Ishikawa (cell line): ENCODE measurements at regions not wholly inside any gene's neighbourhood (a gene's known extent, or its start where the extent isn't known, plus 50 kb on each side); places are given as distances from the start of the nearest gene placed in this dataset.

ENCODE experiments used
- CEBPB ChIP-seq: IDR thresholded peaks from 2 replicates; pipeline ENCODE4 v1.6.1; 2012
- CREB1 ChIP-seq: IDR thresholded peaks from 2 replicates; pipeline ENCODE4 v1.6.1; 2012; ENCODE audit warnings: low read depth
- EP300 ChIP-seq: IDR thresholded peaks from 2 replicates; pipeline ENCODE4 v1.6.1; 2012; ENCODE audit warnings: borderline replicate concordance
- FOXM1 ChIP-seq: IDR thresholded peaks from 2 replicates; pipeline ENCODE4 v1.6.1; 2012; ENCODE audit warnings: low read depth, borderline replicate concordance
- NFIC ChIP-seq: IDR thresholded peaks from 2 replicates; pipeline ENCODE4 v1.6.1; 2012
- RAD21 ChIP-seq: IDR thresholded peaks from 2 replicates; pipeline ENCODE4 v1.6.1; 2012; ENCODE audit warnings: low read depth
- TAF1 ChIP-seq: IDR thresholded peaks from 2 replicates; pipeline ENCODE4 v1.6.1; 2012; ENCODE audit warnings: low read depth, mild to moderate bottlenecking
- TCF12 ChIP-seq: IDR thresholded peaks from 2 replicates; pipeline ENCODE4 v1.6.1; 2012; ENCODE audit warnings: low read depth
- TEAD4 ChIP-seq: IDR thresholded peaks from 2 replicates; pipeline ENCODE4 v1.6.1; 2012
- USF1 ChIP-seq: IDR thresholded peaks from 2 replicates; pipeline ENCODE4 v1.6.1; 2012
- YY1 ChIP-seq: IDR thresholded peaks from 2 replicates; pipeline ENCODE4 v1.6.1; 2012; ENCODE audit warnings: low read depth
- ZBTB7A ChIP-seq: IDR thresholded peaks from 2 replicates; pipeline ENCODE4 v1.6.1; 2012; ENCODE audit warnings: low read depth
- TF ChIP-seq, protein P1 (sequence below): IDR thresholded peaks from 2 replicates; pipeline ENCODE4 v1.6.1; 2012; ENCODE audit warnings: low read depth, mild to moderate bottlenecking
- TF ChIP-seq, protein P2 (sequence below): IDR thresholded peaks from 2 replicates; pipeline ENCODE4 v1.6.1; 2012

- TF ChIP-seq CEBPB (no peak), TAF1 (no peak), RAD21 (no peak), FOXM1 (no peak), CREB1 (no peak), YY1 (no peak), USF1 (no peak), ZBTB7A (no peak), EP300 (no peak), TCF12 (no peak), NFIC (no peak), TEAD4 (no peak)
- TF ChIP-seq, protein P1, sequence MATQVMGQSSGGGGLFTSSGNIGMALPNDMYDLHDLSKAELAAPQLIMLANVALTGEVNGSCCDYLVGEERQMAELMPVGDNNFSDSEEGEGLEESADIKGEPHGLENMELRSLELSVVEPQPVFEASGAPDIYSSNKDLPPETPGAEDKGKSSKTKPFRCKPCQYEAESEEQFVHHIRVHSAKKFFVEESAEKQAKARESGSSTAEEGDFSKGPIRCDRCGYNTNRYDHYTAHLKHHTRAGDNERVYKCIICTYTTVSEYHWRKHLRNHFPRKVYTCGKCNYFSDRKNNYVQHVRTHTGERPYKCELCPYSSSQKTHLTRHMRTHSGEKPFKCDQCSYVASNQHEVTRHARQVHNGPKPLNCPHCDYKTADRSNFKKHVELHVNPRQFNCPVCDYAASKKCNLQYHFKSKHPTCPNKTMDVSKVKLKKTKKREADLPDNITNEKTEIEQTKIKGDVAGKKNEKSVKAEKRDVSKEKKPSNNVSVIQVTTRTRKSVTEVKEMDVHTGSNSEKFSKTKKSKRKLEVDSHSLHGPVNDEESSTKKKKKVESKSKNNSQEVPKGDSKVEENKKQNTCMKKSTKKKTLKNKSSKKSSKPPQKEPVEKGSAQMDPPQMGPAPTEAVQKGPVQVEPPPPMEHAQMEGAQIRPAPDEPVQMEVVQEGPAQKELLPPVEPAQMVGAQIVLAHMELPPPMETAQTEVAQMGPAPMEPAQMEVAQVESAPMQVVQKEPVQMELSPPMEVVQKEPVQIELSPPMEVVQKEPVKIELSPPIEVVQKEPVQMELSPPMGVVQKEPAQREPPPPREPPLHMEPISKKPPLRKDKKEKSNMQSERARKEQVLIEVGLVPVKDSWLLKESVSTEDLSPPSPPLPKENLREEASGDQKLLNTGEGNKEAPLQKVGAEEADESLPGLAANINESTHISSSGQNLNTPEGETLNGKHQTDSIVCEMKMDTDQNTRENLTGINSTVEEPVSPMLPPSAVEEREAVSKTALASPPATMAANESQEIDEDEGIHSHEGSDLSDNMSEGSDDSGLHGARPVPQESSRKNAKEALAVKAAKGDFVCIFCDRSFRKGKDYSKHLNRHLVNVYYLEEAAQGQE, result no peak
- TF ChIP-seq, protein P2, sequence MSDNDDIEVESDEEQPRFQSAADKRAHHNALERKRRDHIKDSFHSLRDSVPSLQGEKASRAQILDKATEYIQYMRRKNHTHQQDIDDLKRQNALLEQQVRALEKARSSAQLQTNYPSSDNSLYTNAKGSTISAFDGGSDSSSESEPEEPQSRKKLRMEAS, result no peak
Measured at GRCh38 chr1:118243269-118243668, 58.2 kb upstream of the SPAG17 start.
